SU-DHL-6 (cell line): ENCODE measurements at regions not wholly inside any gene's neighbourhood (a gene's known extent, or its start where the extent isn't known, plus 50 kb on each side); places are given as distances from the start of the nearest gene placed in this dataset.

Experiments used
- H2AFZ ChIP-seq: fragments of 200-600 bp; sonication (generic); 2 replicates; pipeline ENCODE4 v1.6.1; 2014; ENCODE audit warnings: low read depth, mild to moderate bottlenecking, moderate library complexity, mixed read lengths, antibody characterized with exemption, low read length; ENCODE audit not compliant: severe bottlenecking
- H3F3A ChIP-seq: fragments of 200-600 bp; shearing (Covaris generic); 2 replicates; pipeline ENCODE4 v1.6.0; 2016; ENCODE audit warnings: antibody characterized with exemption, mild to moderate bottlenecking; ENCODE audit not compliant: insufficient read depth
- H3K27ac ChIP-seq: fragments of 200-600 bp; sonication (generic); 2 replicates; pipeline ENCODE4 v1.5.1; 2016; ENCODE audit warnings: low read depth, mild to moderate bottlenecking, low read length, moderate library complexity, mixed read lengths
- H3K27me3 ChIP-seq: fragments of 200-600 bp; sonication (generic), shearing (Covaris generic); 2 replicates; pipeline ENCODE4 v1.6.0; 2014; ENCODE audit warnings: mild to moderate bottlenecking, low read length
- H3K36me3 ChIP-seq: fragments of 200-600 bp; sonication (generic); 2 replicates; pipeline ENCODE4 v1.6.1; 2014; ENCODE audit warnings: mild to moderate bottlenecking, low read length, mixed read lengths
- H3K4me2 ChIP-seq: fragments of 300-600, 200-600 bp; shearing (Covaris generic), sonication (generic); 2 replicates; pipeline ENCODE4 v1.6.0; 2014; ENCODE audit warnings: low read length, low read depth, mild to moderate bottlenecking; ENCODE audit not compliant: poor library complexity, severe bottlenecking
- H3K4me3 ChIP-seq: fragments of 200-600 bp; sonication (generic); 2 replicates; pipeline ENCODE4 v1.5.1; 2014; ENCODE audit warnings: antibody characterized with exemption, low read length, mild to moderate bottlenecking, mixed read lengths; ENCODE audit not compliant: insufficient read depth, poor library complexity, severe bottlenecking
- H3K79me2 ChIP-seq: fragments of 200-600 bp; sonication (generic); 2 replicates; pipeline ENCODE4 v1.6.1; 2014; ENCODE audit warnings: mild to moderate bottlenecking, low read length, moderate library complexity; ENCODE audit not compliant: insufficient read depth
- H3K9ac ChIP-seq: fragments of 200-600 bp; sonication (generic); 2 replicates; pipeline ENCODE4 v1.7.0; 2014; ENCODE audit warnings: mild to moderate bottlenecking, low read length
- H3K9me2 ChIP-seq: fragments of 200-600 bp; sonication (generic); replicated peaks from 2 replicates; pipeline ENCODE4 v1.6.1; 2014; ENCODE audit warnings: low read length; ENCODE audit not compliant: insufficient read depth
- H3K9me3 ChIP-seq: fragments of 200-600 bp; sonication (generic); 2 replicates; pipeline ENCODE4 v1.6.1; 2014; ENCODE audit warnings: low read length, mixed read lengths; ENCODE audit not compliant: insufficient read depth
- H4K20me1 ChIP-seq: fragments of 200-600 bp; sonication (generic); 2 replicates; pipeline ENCODE4 v1.6.1; 2014; ENCODE audit warnings: low read depth, mild to moderate bottlenecking, antibody characterized with exemption, low read length, moderate library complexity, mixed read lengths
- CTCF ChIP-seq: fragments of 200-600 bp; sonication (generic); IDR thresholded peaks from one replicate; pipeline ENCODE4 v1.5.1; 2017; ENCODE audit warnings: antibody characterized with exemption, mild to moderate bottlenecking, low read length, moderate library complexity; ENCODE audit not compliant: insufficient read depth, poor library complexity, severe bottlenecking
- EZH2phosphoT487 ChIP-seq: fragments of 200-600 bp; sonication (generic), shearing (Covaris generic); conservative IDR thresholded peaks from 2 replicates; pipeline ENCODE4 v1.6.1; 2018; ENCODE audit warnings: mild to moderate bottlenecking, antibody characterized with exemption, low read length, moderate library complexity, mixed read lengths

- H3K4me2 ChIP-seq = no peak overlapping the region
Measured at GRCh38 chr10:125431149-125431548, 251.8 kb downstream of the TEX36 start.

GRCh38 chr10:125428054-125428453, 254.9 kb downstream of the TEX36 start:
- no peak overlapping the region for H2AFZ ChIP-seq
- no peaks in the 10 kb centered on the region for H3K27me3 ChIP-seq

More at GRCh38 chr10:125431149-125431548, 251.8 kb downstream of the TEX36 start:
- Histone ChIP-seq H3K27ac (no peak overlapping the region), H3K9me3 (no peaks in the 10 kb centered on the region), H3K79me2 (no peaks in the 10 kb centered on the region), H2AFZ (no peak overlapping the region), H3K9ac (no peak overlapping the region), H4K20me1 (no peaks in the 10 kb centered on the region), H3K9me2 (no peaks in the 10 kb centered on the region), H3K27me3 (no peaks in the 10 kb centered on the region), H3K4me3 (no peak overlapping the region), H3F3A (no peaks in the 10 kb centered on the region), H3K36me3 (no peaks in the 10 kb centered on the region)
- no peak for TF ChIP-seq EZH2phosphoT487
- TF ChIP-seq CTCF = no peak

GRCh38 chr10:125424191-125424847, 258.6 kb downstream of the TEX36 start:
- Histone ChIP-seq H3K9me2 (no peaks in the 10 kb centered on the region), H3F3A (no peaks in the 10 kb centered on the region), H3K79me2 (no peaks in the 10 kb centered on the region), H4K20me1 (no peaks in the 10 kb centered on the region), H3K36me3 (no peaks in the 10 kb centered on the region), H3K27me3 (peaks cover 4% of the 10 kb centered on the region; the same call in 1 of the 2 replicates), H3K9me3 (no peaks in the 10 kb centered on the region), H3K27ac (no peak overlapping the region), H3K9ac (no peak overlapping the region), H3K4me2 (no peak overlapping the region), H3K4me3 (no peak overlapping the region), H2AFZ (no peak overlapping the region)
- TF ChIP-seq EZH2phosphoT487 = no peak
- TF ChIP-seq CTCF = no peak

More at GRCh38 chr10:125428054-125428453, 254.9 kb downstream of the TEX36 start:
- TF ChIP-seq CTCF (no peak), EZH2phosphoT487 (no peak)
- no peaks in the 10 kb centered on the region for H3K9me3 ChIP-seq
- no peaks in the 10 kb centered on the region for H3F3A ChIP-seq
- no peak overlapping the region for H3K9ac ChIP-seq
- H3K4me2 ChIP-seq = no peak overlapping the region
- no peak overlapping the region for H3K27ac ChIP-seq
- no peaks in the 10 kb centered on the region for H3K36me3 ChIP-seq
- no peaks in the 10 kb centered on the region for H3K9me2 ChIP-seq
- no peak overlapping the region for H3K4me3 ChIP-seq
- no peaks in the 10 kb centered on the region for H4K20me1 ChIP-seq
- H3K79me2 ChIP-seq = no peaks in the 10 kb centered on the region
